CD4-positive, alpha-beta T cell treated with Interleukin-10 for 1 hour (primary cell): ENCODE measurements at regions not wholly inside any gene's neighbourhood (a gene's known extent, or its start where the extent isn't known, plus 50 kb on each side); places are given as distances from the start of the nearest gene placed in this dataset.
A peak's percentile ranks its signal among the peaks of the same experiment; 100 is the strongest.

ENCODE experiments used
- DNase-seq: peaks from one replicate; pipeline ENCODE4 v3.0.0-alpha.2; 2020

- no peak for DNase-seq
Observed at GRCh38 chr14:53601409-53601808, 355.2 kb downstream of the BMP4 start.

GRCh38 chr14:53599221-53599945 lies 357.2 kb downstream of the BMP4 start:
- DNase-seq: no peak

GRCh38 chr14:53596853-53597525 lies 359.6 kb downstream of the BMP4 start:
- no peak for DNase-seq

GRCh38 chr14:53591816-53592215 lies 364.8 kb downstream of the BMP4 start:
- no peak for DNase-seq

GRCh38 chr14:53581504-53581903 lies 375.1 kb downstream of the BMP4 start:
- no peak for DNase-seq

- DNase-seq: no peak
Observed at GRCh38 chr14:53571641-53572328, 384.8 kb downstream of the BMP4 start.

GRCh38 chr14:53570411-53571387 lies 385.9 kb downstream of the BMP4 start:
- DNase-seq: no peak

- no peak for DNase-seq
Observed at GRCh38 chr14:53569446-53569845, 387.2 kb downstream of the BMP4 start.

GRCh38 chr14:53567236-53567780 lies 389.3 kb downstream of the BMP4 start:
- no peak for DNase-seq

GRCh38 chr14:53564870-53565269 lies 391.8 kb downstream of the BMP4 start:
- DNase-seq: no peak

GRCh38 chr14:53563628-53564027 lies 393.0 kb downstream of the BMP4 start:
- DNase-seq: no peak

- DNase-seq: no peak
Observed at GRCh38 chr14:53553221-53553620, 400.1 kb upstream of the DDHD1 start.

GRCh38 chr14:53551862-53552261 lies 398.7 kb upstream of the DDHD1 start:
- DNase-seq: no peak

- no peak for DNase-seq
Observed at GRCh38 chr14:53550776-53551175, 397.7 kb upstream of the DDHD1 start.

GRCh38 chr14:53549956-53550355 lies 396.8 kb upstream of the DDHD1 start:
- no peak for DNase-seq

- DNase-seq: no peak
Observed at GRCh38 chr14:53547593-53547992, 394.5 kb upstream of the DDHD1 start.

- no peak for DNase-seq
Observed at GRCh38 chr14:53545217-53545616, 392.1 kb upstream of the DDHD1 start.

- DNase-seq: no peak
Observed at GRCh38 chr14:53542732-53543131, 389.6 kb upstream of the DDHD1 start.

- no peak for DNase-seq
Observed at GRCh38 chr14:53541411-53541810, 388.3 kb upstream of the DDHD1 start.

GRCh38 chr14:53539489-53540126 lies 386.5 kb upstream of the DDHD1 start:
- DNase-seq: peak; percentile 23

GRCh38 chr14:53538316-53538881 lies 385.3 kb upstream of the DDHD1 start:
- no peak for DNase-seq
